HFFc6 (cell line): ENCODE measurements at regions not wholly inside any gene's neighbourhood (a gene's known extent, or its start where the extent isn't known, plus 50 kb on each side); places are given as distances from the start of the nearest gene placed in this dataset.

Source experiments
- DNase-seq: peaks from one replicate; pipeline ENCODE4 v3.0.0-alpha.2; 2018
- H3K27ac Mint-ChIP-seq: 2 replicates; pipeline ENCODE4 v1.8.0; 2020; ENCODE audit warnings: mild to moderate bottlenecking, mixed read lengths
- H3K27me3 Mint-ChIP-seq: 2 replicates; pipeline ENCODE4 v1.8.0; 2021; ENCODE audit warnings: mild to moderate bottlenecking, moderate library complexity, mixed read lengths; ENCODE audit not compliant: insufficient read depth
- H3K36me3 Mint-ChIP-seq: 2 replicates; pipeline ENCODE4 v1.8.0; 2021; ENCODE audit warnings: low read depth, mixed read lengths
- H3K4me1 Mint-ChIP-seq: 2 replicates; pipeline ENCODE4 v1.8.0; 2020; ENCODE audit warnings: low read depth, mixed read lengths
- H3K4me3 Mint-ChIP-seq: 2 replicates; pipeline ENCODE4 v1.8.0; 2020; ENCODE audit warnings: mild to moderate bottlenecking, moderate library complexity, mixed read lengths
- H3K9me3 Mint-ChIP-seq: 2 replicates; pipeline ENCODE4 v1.8.0; 2020; ENCODE audit warnings: mild to moderate bottlenecking, mixed read lengths
- CTCF ChIP-seq: fragments of 200-600 bp; sonication (generic); IDR thresholded peaks from 2 replicates; pipeline ENCODE4 v1.5.0; 2021; ENCODE audit warnings: antibody characterized with exemption, mild to moderate bottlenecking

- TF ChIP-seq CTCF: no peak
- no peak overlapping the region for H3K27ac Mint-ChIP-seq
- no peaks in the 10 kb centered on the region for H3K27me3 Mint-ChIP-seq
- no peak for DNase-seq
- H3K9me3 Mint-ChIP-seq: no peaks in the 10 kb centered on the region; the same call in 1 of the 2 replicates
- no peak overlapping the region for H3K4me3 Mint-ChIP-seq
- H3K4me1 Mint-ChIP-seq: no peaks in the 10 kb centered on the region
- H3K36me3 Mint-ChIP-seq: no peaks in the 10 kb centered on the region
These were observed 291.3 kb downstream of the PCDH10 start for GRCh38 chr4:133440404-133440803.

GRCh38 chr4:133439830-133440229 lies 290.7 kb downstream of the PCDH10 start:
- TF ChIP-seq CTCF: no peak
- H3K4me3 Mint-ChIP-seq: no peak overlapping the region

GRCh38 chr4:133424605-133425004 lies 275.5 kb downstream of the PCDH10 start:
- no peak for TF ChIP-seq CTCF
- Mint-ChIP-seq H3K9me3 (no peaks in the 10 kb centered on the region), H3K4me1 (no peaks in the 10 kb centered on the region; the same call in 1 of the 2 replicates), H3K27ac (no peak overlapping the region), H3K27me3 (no peaks in the 10 kb centered on the region), H3K4me3 (no peak overlapping the region), H3K36me3 (no peaks in the 10 kb centered on the region)
- no peak for DNase-seq

More at GRCh38 chr4:133439830-133440229, 290.7 kb downstream of the PCDH10 start:
- no peak for DNase-seq
- Mint-ChIP-seq H3K27ac (no peak overlapping the region), H3K27me3 (no peaks in the 10 kb centered on the region), H3K4me1 (no peaks in the 10 kb centered on the region), H3K9me3 (no peaks in the 10 kb centered on the region; the same call in 1 of the 2 replicates), H3K36me3 (no peaks in the 10 kb centered on the region)

- H3K27ac Mint-ChIP-seq: no peak overlapping the region
- H3K36me3 Mint-ChIP-seq: no peaks in the 10 kb centered on the region
- H3K27me3 Mint-ChIP-seq: no peaks in the 10 kb centered on the region
- no peak for TF ChIP-seq CTCF
- no peak for DNase-seq
- H3K4me3 Mint-ChIP-seq: no peak overlapping the region
- H3K9me3 Mint-ChIP-seq: no peaks in the 10 kb centered on the region; the same call in 1 of the 2 replicates
- no peaks in the 10 kb centered on the region for H3K4me1 Mint-ChIP-seq
These were observed 254.8 kb downstream of the PCDH10 start for GRCh38 chr4:133403913-133404312.

GRCh38 chr4:133402616-133403015 lies 253.5 kb downstream of the PCDH10 start:
- Mint-ChIP-seq H3K9me3 (no peaks in the 10 kb centered on the region; the same call in 1 of the 2 replicates), H3K27me3 (no peaks in the 10 kb centered on the region), H3K4me1 (no peaks in the 10 kb centered on the region), H3K36me3 (no peaks in the 10 kb centered on the region), H3K4me3 (no peak overlapping the region), H3K27ac (no peak overlapping the region)
- TF ChIP-seq CTCF: no peak
- DNase-seq: peak; percentile 43
